Retinal pigment epithelial cell (primary cell): ENCODE measurements at regions not wholly inside any gene's neighbourhood (a gene's known extent, or its start where the extent isn't known, plus 50 kb on each side); places are given as distances from the start of the nearest gene placed in this dataset.

Experiments
- DNase-seq: peaks from one replicate; pipeline ENCODE4 v3.0.0-alpha.2; 2010; ENCODE audit warnings: low read depth
- H3K4me3 ChIP-seq: 2 replicates; pipeline ENCODE4 v1.5.1; 2011; ENCODE audit warnings: mild to moderate bottlenecking, low read length, control low read depth, moderate library complexity
- TF ChIP-seq, protein P1 (sequence below): conservative IDR thresholded peaks from 2 replicates; pipeline ENCODE4 v1.5.1; 2011; ENCODE audit warnings: low read depth, low read length, control low read depth, inconsistent platforms

DNA sequence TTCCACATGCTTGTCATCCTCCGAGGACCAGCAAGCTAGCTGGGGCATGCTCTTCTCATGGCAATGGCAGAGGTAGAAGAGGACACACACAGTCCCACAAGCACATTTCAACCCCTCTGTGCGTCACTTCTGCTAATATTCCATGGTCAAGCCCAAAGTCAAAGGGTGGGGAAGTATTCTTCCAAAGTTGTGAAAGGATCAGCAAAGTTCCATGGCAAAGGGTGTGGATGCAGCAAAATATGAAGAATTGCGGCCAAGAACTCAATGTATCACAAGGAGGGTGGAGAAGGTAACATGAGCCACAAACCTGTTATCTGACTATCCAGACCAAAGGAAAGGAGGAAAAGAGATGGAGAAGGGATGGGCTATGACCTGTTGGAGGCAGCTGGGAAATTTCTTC is 71.2 kb upstream of the SNRK start:
- H3K4me3 ChIP-seq, result no peak overlapping the region
- no peak for DNase-seq
- TF ChIP-seq, protein P1, sequence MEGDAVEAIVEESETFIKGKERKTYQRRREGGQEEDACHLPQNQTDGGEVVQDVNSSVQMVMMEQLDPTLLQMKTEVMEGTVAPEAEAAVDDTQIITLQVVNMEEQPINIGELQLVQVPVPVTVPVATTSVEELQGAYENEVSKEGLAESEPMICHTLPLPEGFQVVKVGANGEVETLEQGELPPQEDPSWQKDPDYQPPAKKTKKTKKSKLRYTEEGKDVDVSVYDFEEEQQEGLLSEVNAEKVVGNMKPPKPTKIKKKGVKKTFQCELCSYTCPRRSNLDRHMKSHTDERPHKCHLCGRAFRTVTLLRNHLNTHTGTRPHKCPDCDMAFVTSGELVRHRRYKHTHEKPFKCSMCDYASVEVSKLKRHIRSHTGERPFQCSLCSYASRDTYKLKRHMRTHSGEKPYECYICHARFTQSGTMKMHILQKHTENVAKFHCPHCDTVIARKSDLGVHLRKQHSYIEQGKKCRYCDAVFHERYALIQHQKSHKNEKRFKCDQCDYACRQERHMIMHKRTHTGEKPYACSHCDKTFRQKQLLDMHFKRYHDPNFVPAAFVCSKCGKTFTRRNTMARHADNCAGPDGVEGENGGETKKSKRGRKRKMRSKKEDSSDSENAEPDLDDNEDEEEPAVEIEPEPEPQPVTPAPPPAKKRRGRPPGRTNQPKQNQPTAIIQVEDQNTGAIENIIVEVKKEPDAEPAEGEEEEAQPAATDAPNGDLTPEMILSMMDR, result no peak

DNA sequence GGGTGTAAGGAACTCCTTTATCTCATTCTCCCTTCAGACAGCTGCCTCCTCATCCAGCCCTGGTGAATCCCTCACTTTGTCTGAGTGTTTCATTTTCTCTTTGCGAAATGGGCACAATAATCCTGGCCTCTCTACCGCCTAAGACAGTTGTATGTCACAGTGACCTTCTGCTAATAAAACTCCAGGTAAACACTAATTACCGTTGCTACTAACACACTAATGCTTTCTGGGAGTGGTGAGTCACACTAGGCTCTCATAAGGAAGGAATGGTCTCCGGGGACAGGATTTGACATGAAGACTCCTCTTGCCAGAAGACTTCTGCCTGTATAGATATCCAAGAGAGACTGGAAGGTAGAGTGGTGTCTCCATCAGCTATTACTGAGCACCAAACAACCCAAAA is 71.7 kb upstream of the SNRK start:
- H3K4me3 ChIP-seq, result no peak overlapping the region
- DNase-seq, result no peak
- TF ChIP-seq, protein P1, result no peak

DNA sequence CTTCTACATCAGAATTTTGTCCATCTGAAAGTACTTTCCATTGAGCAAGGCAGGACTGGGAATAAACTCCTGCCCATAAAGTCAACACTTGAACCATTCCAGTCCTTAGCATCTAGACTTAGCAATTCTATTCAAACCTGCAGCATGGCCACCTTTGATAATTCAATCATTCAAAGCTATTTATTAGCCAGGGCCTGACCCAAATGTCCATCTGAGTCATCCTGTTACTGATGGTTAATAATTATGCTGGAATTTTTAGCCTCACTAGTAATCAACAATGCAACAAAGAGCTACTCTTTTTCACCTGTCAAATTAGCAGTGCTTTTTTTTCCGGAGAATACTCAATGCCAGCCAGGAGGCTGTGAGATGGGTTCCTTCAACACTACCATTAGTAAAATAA is 72.7 kb upstream of the SNRK start:
- no peak for DNase-seq
- H3K4me3 ChIP-seq, result no peak overlapping the region
- TF ChIP-seq, protein P1, result no peak

DNA sequence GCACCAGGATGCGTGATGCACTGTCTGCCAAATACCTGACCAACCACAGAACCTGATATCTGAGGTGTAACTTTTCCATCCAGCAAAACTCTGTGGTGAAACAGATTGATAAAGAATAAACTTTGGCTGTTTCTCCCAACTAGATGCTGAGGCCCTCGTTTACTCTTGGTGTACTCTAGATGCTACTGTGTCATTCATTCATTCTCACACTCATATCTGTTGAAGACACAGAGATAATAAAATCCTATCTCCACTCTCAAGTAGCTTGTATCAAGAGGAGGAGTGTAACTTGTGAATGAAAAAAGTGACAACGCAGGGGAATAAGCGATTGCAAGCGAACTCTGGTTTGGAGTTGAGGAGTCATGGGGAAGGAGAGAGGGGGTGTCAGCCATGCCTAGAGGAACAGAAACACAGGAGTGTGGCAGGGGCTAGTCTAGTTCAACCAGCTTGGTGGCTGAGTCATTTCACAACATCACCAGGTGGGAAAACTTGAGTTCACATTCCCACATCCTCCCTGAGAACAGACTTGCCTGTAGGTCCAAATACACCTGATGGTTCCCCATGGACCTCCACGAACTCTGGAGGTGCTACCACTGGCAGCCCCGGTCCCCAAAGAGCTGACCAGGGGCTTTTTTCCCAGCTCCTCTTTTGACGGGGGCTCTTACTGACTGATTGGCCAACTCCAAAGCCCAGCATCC is 73.3 kb upstream of the SNRK start:
- H3K4me3 ChIP-seq, result no peak overlapping the region
- no peak for DNase-seq
- TF ChIP-seq, protein P1, result no peak

DNA sequence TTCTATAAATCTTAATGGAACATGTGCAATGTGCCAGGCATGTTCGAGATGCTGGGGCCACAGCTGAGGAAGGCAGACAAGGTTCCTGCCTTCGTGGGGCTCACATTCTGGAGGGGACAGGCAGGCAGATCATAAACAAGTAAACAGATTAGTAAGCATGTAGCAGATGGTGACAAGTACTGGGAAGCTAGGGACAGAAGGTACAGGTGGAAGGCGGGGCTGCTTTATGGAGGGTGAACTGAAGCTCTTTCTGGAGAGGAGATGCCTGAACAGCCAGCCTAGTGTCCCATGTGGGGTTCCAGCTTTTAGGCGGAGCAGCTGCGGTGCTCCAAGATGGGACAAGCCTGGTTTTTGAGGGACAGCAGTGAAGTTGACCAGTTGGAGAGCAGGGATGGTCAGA is 74.7 kb upstream of the SNRK start:
- DNase-seq, result no peak
- no peak overlapping the region for H3K4me3 ChIP-seq
- TF ChIP-seq, protein P1, result no peak

DNA sequence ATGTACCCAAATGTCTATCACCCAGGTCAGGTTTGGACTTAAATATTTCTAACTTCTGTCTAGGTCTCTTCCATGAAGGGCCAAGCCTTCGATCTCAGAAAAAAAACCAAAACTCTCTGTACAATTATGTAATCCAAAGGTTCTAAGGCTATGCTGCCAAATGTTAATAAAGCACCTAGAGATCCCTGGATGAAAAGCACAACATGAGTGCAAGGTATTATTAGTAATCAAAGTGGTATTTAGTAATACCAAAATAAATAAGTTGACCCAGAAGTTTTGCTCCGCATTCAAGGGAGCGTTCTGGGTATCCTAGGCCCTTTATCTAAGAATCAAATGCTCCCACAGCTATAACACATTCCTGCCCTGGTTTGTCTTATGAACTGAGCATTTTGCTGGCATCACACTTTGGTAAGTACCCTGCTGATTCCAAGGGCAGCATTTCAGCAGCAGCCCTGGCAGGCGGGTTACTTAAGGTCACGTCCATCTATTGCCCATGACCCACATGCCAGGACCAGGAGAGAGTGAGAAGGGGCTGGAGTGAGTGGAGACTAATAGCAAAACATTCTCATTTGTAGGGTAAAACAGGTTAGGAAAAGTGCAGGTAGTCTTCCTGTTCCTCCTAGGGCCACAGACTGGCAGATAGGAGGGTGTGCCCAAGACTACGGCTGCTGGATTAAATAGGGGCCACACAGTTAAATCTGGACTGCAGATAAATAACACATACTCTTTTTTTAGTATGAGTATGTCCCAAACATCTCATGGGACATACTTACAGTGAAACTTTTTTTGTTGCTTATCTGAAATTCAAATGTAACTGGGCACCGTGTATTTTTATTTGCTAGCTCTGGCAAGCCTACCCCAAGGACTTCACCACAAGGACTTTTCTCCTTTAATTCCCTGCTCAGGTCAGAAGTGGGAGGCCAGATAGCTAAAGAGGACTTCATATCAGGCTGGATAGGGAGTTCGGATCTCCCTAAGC is 76.0 kb upstream of the SNRK start:
- no peak for DNase-seq
- TF ChIP-seq, protein P1, result no peak
- no peak overlapping the region for H3K4me3 ChIP-seq

DNA sequence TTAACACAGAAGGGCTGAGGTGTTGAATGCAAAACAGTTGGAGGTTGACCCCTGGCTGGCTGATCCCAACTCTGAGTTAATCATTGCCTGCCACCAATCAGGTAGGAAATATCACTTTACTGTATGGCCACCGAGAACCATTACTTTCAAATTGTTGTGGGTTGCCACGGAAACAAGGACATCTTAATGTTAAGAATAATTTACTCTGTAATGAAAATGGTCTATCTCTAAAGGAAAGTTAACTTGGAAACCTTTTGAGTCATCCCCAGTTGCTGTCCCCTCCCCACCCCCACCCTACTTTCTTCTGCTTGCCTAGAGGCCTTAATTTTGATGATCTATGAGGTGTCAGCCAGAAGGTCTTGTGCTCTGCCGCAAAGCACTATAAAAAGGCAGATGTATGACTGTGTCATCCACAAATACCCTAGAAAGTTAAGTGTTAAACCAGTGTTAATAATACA is 78.7 kb upstream of the SNRK start:
- no peak overlapping the region for H3K4me3 ChIP-seq
- DNase-seq, result no peak
- TF ChIP-seq, protein P1, result no peak
